ENCODE measurements at regions not wholly inside any gene's neighbourhood (a gene's known extent, or its start where the extent isn't known, plus 50 kb on each side); places are given as distances from the start of the nearest gene placed in this dataset.

DNA sequence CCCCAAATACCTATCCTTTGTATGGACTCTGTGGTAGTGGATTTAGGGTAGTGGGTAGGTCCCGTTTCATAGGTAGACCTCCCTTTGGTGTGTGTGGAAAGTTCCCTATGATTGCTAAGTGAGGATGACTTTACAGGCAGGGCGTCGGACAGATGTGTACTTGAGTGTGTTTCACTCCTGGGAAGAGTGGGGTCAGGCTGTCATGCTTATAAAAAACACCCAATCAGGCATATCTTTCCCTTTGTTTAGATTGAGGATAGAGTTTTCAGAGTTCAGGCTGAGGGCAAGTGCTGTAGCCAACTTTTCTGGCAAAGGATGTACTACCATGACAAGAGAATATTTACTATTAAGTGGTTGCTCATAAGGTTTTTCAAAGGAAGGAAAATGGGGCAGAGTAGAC, 242.0 kb downstream of the YTHDC2 start:
- Histone ChIP-seq H3K4me2 (ENCODE audit: low read length) (no peak overlapping the region), H3K27me3 (ENCODE audit: insufficient read depth, low read length) (peaks cover 5% of the 10 kb centered on the region), H4K20me1 (ENCODE audit: insufficient read depth) (no peaks in the 10 kb centered on the region), H3K4me3 (replicated peaks in 1 of 2; ENCODE audit: low read depth in 1 of 2, low read length in 2 of 2) (no peak overlapping the region), H3K9ac (ENCODE audit: low read length) (no peak overlapping the region), H2AFZ (ENCODE audit: low read depth, low read length, poor library complexity, severe bottlenecking) (no peak overlapping the region), H3K27ac (ENCODE audit: low read depth, low read length) (no peak overlapping the region), H3K9me2 (ENCODE audit: insufficient read depth) (no peaks in the 10 kb centered on the region), H3K9me3 (ENCODE audit: control insufficient read depth in 1 of 2, insufficient read depth in 1 of 2, low read depth in 1 of 2, low read length in 2 of 2) (no peaks in the 10 kb centered on the region), H3K4me1 (ENCODE audit: control insufficient read depth in 1 of 2, insufficient read depth in 2 of 2, low read length in 2 of 2) (no peaks in the 10 kb centered on the region), H3K79me2 (ENCODE audit: insufficient read depth, low read length) (no peaks in the 10 kb centered on the region), H3K36me3 (ENCODE audit: control insufficient read depth in 1 of 2, insufficient read depth in 2 of 2, low read length in 2 of 2) (no peaks in the 10 kb centered on the region)
- RAD21 ChIA-PET (ENCODE audit: low non-redundant PET in 1 of 2, low total read pairs in 2 of 2, uncharacterized antibody in 2 of 2, unreplicated experiment in 2 of 2): no interaction called here
- no TSS peak for BruUV-seq (replicated peaks)
- TF ChIP-seq ZFX (IDR thresholded peaks at IDR 0.05) (no peak), RAD21 (IDR thresholded peaks at IDR 0.05; ENCODE audit: low read depth) (no peak), EZH2phosphoT487 (IDR thresholded peaks at IDR 0.05; ENCODE audit: borderline replicate concordance) (no peak), FOSL1 (IDR thresholded peaks at IDR 0.05; ENCODE audit: low read depth) (no peak), SP1 (IDR thresholded peaks at IDR 0.05; ENCODE audit: low read depth) (no peak), YY1 (IDR thresholded peaks at IDR 0.05; ENCODE audit: extremely low read depth, insufficient replicate concordance, low read depth, low read length) (no peak), CEBPB (IDR thresholded peaks at IDR 0.05; ENCODE audit: low read depth) (no peak)
- TF ChIP-seq, protein P1, sequence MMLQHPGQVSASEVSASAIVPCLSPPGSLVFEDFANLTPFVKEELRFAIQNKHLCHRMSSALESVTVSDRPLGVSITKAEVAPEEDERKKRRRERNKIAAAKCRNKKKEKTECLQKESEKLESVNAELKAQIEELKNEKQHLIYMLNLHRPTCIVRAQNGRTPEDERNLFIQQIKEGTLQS (IDR thresholded peaks at IDR 0.05): no peak
- intact Hi-C loops (cut with micrococcal nuclease): no loop called here
- CTCF ChIA-PET: no interaction called here
- ATAC-seq (no peak), DNase-seq (ENCODE audit: low read depth, low spot score) (no peak)
- POLR2A ChIA-PET: no interaction called here

DNA sequence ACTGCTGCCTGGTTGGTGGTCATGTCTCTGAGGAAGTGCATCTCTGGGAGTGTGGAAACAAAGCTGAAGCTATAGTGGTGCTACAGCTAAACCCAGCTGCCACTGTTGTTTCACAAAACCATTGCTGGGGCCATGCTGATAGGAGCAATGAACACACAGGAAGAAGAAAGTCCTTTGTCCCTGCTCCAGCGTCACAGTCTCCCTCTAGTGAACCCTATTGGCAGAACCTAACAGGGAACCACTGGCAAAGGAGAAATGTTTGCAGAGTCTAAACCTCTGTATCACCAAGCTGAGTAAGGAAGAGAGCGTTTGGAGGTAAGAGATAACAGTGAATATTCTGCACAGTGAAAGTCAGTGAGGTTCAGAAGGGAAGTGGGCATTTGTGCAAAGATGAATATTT, 244.0 kb downstream of the YTHDC2 start:
- ATAC-seq: 0 out of 2 replicates have a peak, but pooled peaks have one; percentile 40
- H4K20me1 ChIP-seq (ENCODE audit: insufficient read depth): no peaks in the 10 kb centered on the region
- H3K9me2 ChIP-seq (ENCODE audit: insufficient read depth): no peaks in the 10 kb centered on the region
- BruUV-seq (replicated peaks): no TSS peak
- no peak overlapping the region for H3K9ac ChIP-seq (ENCODE audit: low read length)
- H3K36me3 ChIP-seq (ENCODE audit: control insufficient read depth in 1 of 2, insufficient read depth in 2 of 2, low read length in 2 of 2): no peaks in the 10 kb centered on the region
- H3K27me3 ChIP-seq (ENCODE audit: insufficient read depth, low read length): peaks cover 5% of the 10 kb centered on the region
- CTCF ChIA-PET: interaction anchor here (1.1 kb wide), 1 partner anchor 145 kb away, joined by 3 read pairs; no protein-coding TSS in a partner anchor
- no peak overlapping the region for H3K27ac ChIP-seq (ENCODE audit: low read depth, low read length)
- H3K9me3 ChIP-seq (ENCODE audit: control insufficient read depth in 1 of 2, insufficient read depth in 1 of 2, low read depth in 1 of 2, low read length in 2 of 2): no peaks in the 10 kb centered on the region
- H3K79me2 ChIP-seq (ENCODE audit: insufficient read depth, low read length): no peaks in the 10 kb centered on the region
- TF ChIP-seq RAD21 (IDR thresholded peaks at IDR 0.05; ENCODE audit: low read depth) (no peak), EZH2 (IDR thresholded peaks at IDR 0.05) (no peak)
- TF ChIP-seq, protein P2, sequence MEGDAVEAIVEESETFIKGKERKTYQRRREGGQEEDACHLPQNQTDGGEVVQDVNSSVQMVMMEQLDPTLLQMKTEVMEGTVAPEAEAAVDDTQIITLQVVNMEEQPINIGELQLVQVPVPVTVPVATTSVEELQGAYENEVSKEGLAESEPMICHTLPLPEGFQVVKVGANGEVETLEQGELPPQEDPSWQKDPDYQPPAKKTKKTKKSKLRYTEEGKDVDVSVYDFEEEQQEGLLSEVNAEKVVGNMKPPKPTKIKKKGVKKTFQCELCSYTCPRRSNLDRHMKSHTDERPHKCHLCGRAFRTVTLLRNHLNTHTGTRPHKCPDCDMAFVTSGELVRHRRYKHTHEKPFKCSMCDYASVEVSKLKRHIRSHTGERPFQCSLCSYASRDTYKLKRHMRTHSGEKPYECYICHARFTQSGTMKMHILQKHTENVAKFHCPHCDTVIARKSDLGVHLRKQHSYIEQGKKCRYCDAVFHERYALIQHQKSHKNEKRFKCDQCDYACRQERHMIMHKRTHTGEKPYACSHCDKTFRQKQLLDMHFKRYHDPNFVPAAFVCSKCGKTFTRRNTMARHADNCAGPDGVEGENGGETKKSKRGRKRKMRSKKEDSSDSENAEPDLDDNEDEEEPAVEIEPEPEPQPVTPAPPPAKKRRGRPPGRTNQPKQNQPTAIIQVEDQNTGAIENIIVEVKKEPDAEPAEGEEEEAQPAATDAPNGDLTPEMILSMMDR (IDR thresholded peaks at IDR 0.05 in 2 of 3, conservative IDR thresholded peaks at IDR 0.05 in 1 of 3; ENCODE audit: borderline replicate concordance in 1 of 3, insufficient read depth in 1 of 3, low read depth in 2 of 3, low read length in 2 of 3): no peak
- no peak for DNase-seq (ENCODE audit: low read depth, low spot score)
- no peak overlapping the region for H3K4me3 ChIP-seq (replicated peaks in 1 of 2; ENCODE audit: low read depth in 1 of 2, low read length in 2 of 2)
- RAD21 ChIA-PET (ENCODE audit: low non-redundant PET in 1 of 2, low total read pairs in 2 of 2, uncharacterized antibody in 2 of 2, unreplicated experiment in 2 of 2): no interaction called here
- POLR2A ChIA-PET: no interaction called here
- H2AFZ ChIP-seq (ENCODE audit: low read depth, low read length, poor library complexity, severe bottlenecking): no peak overlapping the region
- intact Hi-C loops (cut with micrococcal nuclease): no loop called here
- H3K4me1 ChIP-seq (ENCODE audit: control insufficient read depth in 1 of 2, insufficient read depth in 2 of 2, low read length in 2 of 2): no peaks in the 10 kb centered on the region
- H3K4me2 ChIP-seq (ENCODE audit: low read length): no peak overlapping the region
